Neural cell (in vitro differentiated cells): ENCODE measurements at regions not wholly inside any gene's neighbourhood (a gene's known extent, or its start where the extent isn't known, plus 50 kb on each side); places are given as distances from the start of the nearest gene placed in this dataset.

Experiments
- H2AFZ ChIP-seq: fragments of 200-600, 300-800 bp; sonication (generic), shearing (Covaris generic); 2 replicates; pipeline ENCODE4 v1.6.0; 2014; ENCODE audit warnings: low read depth, mild to moderate bottlenecking, antibody characterized with exemption, low read length, moderate library complexity
- H3F3A ChIP-seq: fragments of 200-600 bp; shearing (Covaris generic); 2 replicates; pipeline ENCODE4 v1.6.1; 2016; ENCODE audit warnings: mild to moderate bottlenecking, moderate library complexity, mixed read lengths, antibody characterized with exemption, low read length; ENCODE audit not compliant: insufficient read depth, poor library complexity, severe bottlenecking
- H3K27ac ChIP-seq: fragments of 200-600, 300-800 bp; sonication (generic), shearing (Covaris generic); 2 replicates; pipeline ENCODE4 v1.5.1; 2014; ENCODE audit warnings: mild to moderate bottlenecking, low read length, moderate library complexity
- H3K27me3 ChIP-seq: fragments of 300-800, 200-600 bp; sonication (generic), shearing (Covaris generic); 2 replicates; pipeline ENCODE4 v1.6.0; 2014; ENCODE audit warnings: mild to moderate bottlenecking, low read depth, low read length, moderate library complexity; ENCODE audit not compliant: insufficient read depth
- H3K36me3 ChIP-seq: fragments of 300-800, 200-600 bp; sonication (generic), shearing (Covaris generic); 2 replicates; pipeline ENCODE4 v1.5.1; 2014; ENCODE audit warnings: mild to moderate bottlenecking, antibody characterized with exemption, low read length, moderate library complexity; ENCODE audit not compliant: insufficient read depth
- H3K4me2 ChIP-seq: fragments of 300-800, 200-600 bp; sonication (generic), shearing (Covaris generic); 2 replicates; pipeline ENCODE4 v1.6.0; 2014; ENCODE audit warnings: mild to moderate bottlenecking, low read length
- H3K4me3 ChIP-seq: fragments of 300-800, 200-600 bp; sonication (generic), shearing (Covaris generic); 2 replicates; pipeline ENCODE4 v1.5.1; 2014; ENCODE audit warnings: mild to moderate bottlenecking, low read length, moderate library complexity
- H3K79me2 ChIP-seq: fragments of 200-600 bp; shearing (Covaris generic); replicated peaks from 2 replicates; pipeline ENCODE4 v1.6.0; 2014; ENCODE audit warnings: mild to moderate bottlenecking, low read length, moderate library complexity; ENCODE audit not compliant: insufficient read depth
- H3K9ac ChIP-seq: fragments of 300-800, 200-600 bp; sonication (generic), shearing (Covaris generic); 2 replicates; pipeline ENCODE4 v1.6.1; 2016; ENCODE audit warnings: mild to moderate bottlenecking, low read length, mixed read lengths
- H3K9me2 ChIP-seq: fragments of 200-600 bp; shearing (Covaris generic); 2 replicates; pipeline ENCODE4 v1.6.1; 2016; ENCODE audit warnings: mild to moderate bottlenecking, low read length, mixed read lengths; ENCODE audit not compliant: insufficient read depth
- H3K9me3 ChIP-seq: fragments of 200-600, 300-800 bp; sonication (generic), shearing (Covaris generic); 2 replicates; pipeline ENCODE4 v1.6.1; 2016; ENCODE audit warnings: mild to moderate bottlenecking, mixed run types, low read length, moderate library complexity, mixed read lengths
- H4K20me1 ChIP-seq: fragments of 200-600 bp; shearing (Covaris generic); 2 replicates; pipeline ENCODE4 v1.6.1; 2016; ENCODE audit warnings: mild to moderate bottlenecking, mixed run types; ENCODE audit not compliant: insufficient read depth
- EP300 ChIP-seq: fragments of 450-650 bp; conservative IDR thresholded peaks from 2 replicates; pipeline ENCODE4 v1.6.1; 2014; ENCODE audit warnings: antibody characterized with exemption, mild to moderate bottlenecking, moderate library complexity; ENCODE audit not compliant: poor library complexity, severe bottlenecking
- EZH2 ChIP-seq: fragments of 200-600, 300-800 bp; shearing (Covaris generic), sonication (generic); IDR thresholded peaks from 2 replicates; pipeline ENCODE4 v1.6.1; 2014; ENCODE audit warnings: antibody characterized with exemption, low read length, borderline replicate concordance, mild to moderate bottlenecking; ENCODE audit not compliant: insufficient read depth, poor library complexity, severe bottlenecking
- MXI1 ChIP-seq: fragments of 450-650 bp; conservative IDR thresholded peaks from 2 replicates; pipeline ENCODE4 v1.6.1; 2014; ENCODE audit warnings: antibody characterized with exemption, mild to moderate bottlenecking; ENCODE audit not compliant: poor library complexity, severe bottlenecking
- POLR2AphosphoS5 ChIP-seq: IDR thresholded peaks from 2 replicates; pipeline ENCODE4 v1.6.1; 2012
- RAD21 ChIP-seq: fragments of 450-650 bp; conservative IDR thresholded peaks from 2 replicates; pipeline ENCODE4 v1.6.1; 2014; ENCODE audit warnings: antibody characterized with exemption, mild to moderate bottlenecking, moderate library complexity
- SMC3 ChIP-seq: fragments of 450-650 bp; conservative IDR thresholded peaks from 2 replicates; pipeline ENCODE4 v1.6.1; 2014; ENCODE audit warnings: antibody characterized with exemption, mild to moderate bottlenecking, moderate library complexity; ENCODE audit not compliant: poor library complexity
- TAF1 ChIP-seq: IDR thresholded peaks from 2 replicates; pipeline ENCODE4 v1.6.1; 2012; ENCODE audit warnings: low read depth
- TF ChIP-seq, protein P1 (sequence below): fragments of 450-650 bp; IDR thresholded peaks from 2 replicates; pipeline ENCODE4 v1.5.1; 2014; ENCODE audit warnings: antibody characterized with exemption, mild to moderate bottlenecking, moderate library complexity; ENCODE audit not compliant: poor library complexity, severe bottlenecking
- TF ChIP-seq, protein P2 (sequence below): IDR thresholded peaks from 2 replicates; pipeline ENCODE4 v1.6.1; 2012; ENCODE audit warnings: borderline replicate concordance

DNA sequence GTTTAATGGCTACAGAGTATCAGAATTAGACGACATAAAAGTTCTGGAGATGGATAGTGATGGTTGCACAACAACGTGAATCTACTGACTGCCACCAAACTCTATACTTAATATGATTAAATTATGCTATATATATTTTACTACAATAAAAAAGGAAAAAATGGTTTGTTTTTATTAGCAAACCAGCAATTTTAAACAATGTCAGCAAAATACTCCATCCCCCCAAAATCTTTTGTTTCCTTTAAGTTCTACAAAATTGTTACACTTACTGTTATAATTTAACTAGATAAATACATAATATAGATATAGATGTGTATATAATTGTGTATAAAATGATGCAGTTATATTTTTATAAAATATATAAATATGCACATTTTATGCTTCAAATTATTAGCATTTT is 710.8 kb upstream of the UBE2E2 start:
- no peaks in the 10 kb centered on the region for H3K79me2 ChIP-seq
- no peak overlapping the region for H3K9ac ChIP-seq
- no peaks in the 10 kb centered on the region for H3K27me3 ChIP-seq
- TF ChIP-seq, protein P1, sequence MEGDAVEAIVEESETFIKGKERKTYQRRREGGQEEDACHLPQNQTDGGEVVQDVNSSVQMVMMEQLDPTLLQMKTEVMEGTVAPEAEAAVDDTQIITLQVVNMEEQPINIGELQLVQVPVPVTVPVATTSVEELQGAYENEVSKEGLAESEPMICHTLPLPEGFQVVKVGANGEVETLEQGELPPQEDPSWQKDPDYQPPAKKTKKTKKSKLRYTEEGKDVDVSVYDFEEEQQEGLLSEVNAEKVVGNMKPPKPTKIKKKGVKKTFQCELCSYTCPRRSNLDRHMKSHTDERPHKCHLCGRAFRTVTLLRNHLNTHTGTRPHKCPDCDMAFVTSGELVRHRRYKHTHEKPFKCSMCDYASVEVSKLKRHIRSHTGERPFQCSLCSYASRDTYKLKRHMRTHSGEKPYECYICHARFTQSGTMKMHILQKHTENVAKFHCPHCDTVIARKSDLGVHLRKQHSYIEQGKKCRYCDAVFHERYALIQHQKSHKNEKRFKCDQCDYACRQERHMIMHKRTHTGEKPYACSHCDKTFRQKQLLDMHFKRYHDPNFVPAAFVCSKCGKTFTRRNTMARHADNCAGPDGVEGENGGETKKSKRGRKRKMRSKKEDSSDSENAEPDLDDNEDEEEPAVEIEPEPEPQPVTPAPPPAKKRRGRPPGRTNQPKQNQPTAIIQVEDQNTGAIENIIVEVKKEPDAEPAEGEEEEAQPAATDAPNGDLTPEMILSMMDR: no peak
- TF ChIP-seq EZH2: no peak
- no peak for TF ChIP-seq SMC3
- TF ChIP-seq TAF1: no peak
- TF ChIP-seq RAD21: no peak
- TF ChIP-seq MXI1: no peak
- no peak for TF ChIP-seq POLR2AphosphoS5
- TF ChIP-seq, protein P2, sequence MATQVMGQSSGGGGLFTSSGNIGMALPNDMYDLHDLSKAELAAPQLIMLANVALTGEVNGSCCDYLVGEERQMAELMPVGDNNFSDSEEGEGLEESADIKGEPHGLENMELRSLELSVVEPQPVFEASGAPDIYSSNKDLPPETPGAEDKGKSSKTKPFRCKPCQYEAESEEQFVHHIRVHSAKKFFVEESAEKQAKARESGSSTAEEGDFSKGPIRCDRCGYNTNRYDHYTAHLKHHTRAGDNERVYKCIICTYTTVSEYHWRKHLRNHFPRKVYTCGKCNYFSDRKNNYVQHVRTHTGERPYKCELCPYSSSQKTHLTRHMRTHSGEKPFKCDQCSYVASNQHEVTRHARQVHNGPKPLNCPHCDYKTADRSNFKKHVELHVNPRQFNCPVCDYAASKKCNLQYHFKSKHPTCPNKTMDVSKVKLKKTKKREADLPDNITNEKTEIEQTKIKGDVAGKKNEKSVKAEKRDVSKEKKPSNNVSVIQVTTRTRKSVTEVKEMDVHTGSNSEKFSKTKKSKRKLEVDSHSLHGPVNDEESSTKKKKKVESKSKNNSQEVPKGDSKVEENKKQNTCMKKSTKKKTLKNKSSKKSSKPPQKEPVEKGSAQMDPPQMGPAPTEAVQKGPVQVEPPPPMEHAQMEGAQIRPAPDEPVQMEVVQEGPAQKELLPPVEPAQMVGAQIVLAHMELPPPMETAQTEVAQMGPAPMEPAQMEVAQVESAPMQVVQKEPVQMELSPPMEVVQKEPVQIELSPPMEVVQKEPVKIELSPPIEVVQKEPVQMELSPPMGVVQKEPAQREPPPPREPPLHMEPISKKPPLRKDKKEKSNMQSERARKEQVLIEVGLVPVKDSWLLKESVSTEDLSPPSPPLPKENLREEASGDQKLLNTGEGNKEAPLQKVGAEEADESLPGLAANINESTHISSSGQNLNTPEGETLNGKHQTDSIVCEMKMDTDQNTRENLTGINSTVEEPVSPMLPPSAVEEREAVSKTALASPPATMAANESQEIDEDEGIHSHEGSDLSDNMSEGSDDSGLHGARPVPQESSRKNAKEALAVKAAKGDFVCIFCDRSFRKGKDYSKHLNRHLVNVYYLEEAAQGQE: no peak
- TF ChIP-seq EP300: no peak
- no peaks in the 10 kb centered on the region for H3K36me3 ChIP-seq
- H2AFZ ChIP-seq: no peak overlapping the region
- no peaks in the 10 kb centered on the region for H3K9me3 ChIP-seq
- H3K27ac ChIP-seq: no peak overlapping the region
- H3K9me2 ChIP-seq: no peaks in the 10 kb centered on the region
- H3F3A ChIP-seq: no peaks in the 10 kb centered on the region
- no peak overlapping the region for H3K4me3 ChIP-seq
- H4K20me1 ChIP-seq: no peaks in the 10 kb centered on the region
- H3K4me2 ChIP-seq: no peak overlapping the region

DNA sequence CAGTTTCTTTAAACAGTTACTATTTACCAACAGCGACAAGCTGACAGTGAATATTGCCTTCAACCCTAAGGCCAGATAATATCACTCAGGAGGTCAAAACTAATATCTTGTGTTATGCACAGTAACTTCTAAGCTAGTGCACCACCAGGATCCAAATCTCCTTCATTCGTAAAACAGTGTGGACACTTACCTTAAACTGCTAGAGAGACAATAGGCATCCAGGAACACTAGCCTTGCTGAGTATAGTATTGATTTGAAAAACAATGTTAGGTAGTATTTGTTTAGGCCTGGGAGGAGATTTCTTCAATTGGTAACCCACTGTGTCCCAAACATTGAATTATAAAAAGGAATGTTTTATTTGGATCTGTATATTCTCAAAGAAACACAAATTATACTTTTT is 707.9 kb upstream of the UBE2E2 start:
- no peaks in the 10 kb centered on the region for H3K36me3 ChIP-seq
- H3K27me3 ChIP-seq: no peaks in the 10 kb centered on the region
- no peaks in the 10 kb centered on the region for H3K9me2 ChIP-seq
- H3K9ac ChIP-seq: no peak overlapping the region
- H3K27ac ChIP-seq: no peak overlapping the region
- TF ChIP-seq RAD21: no peak
- TF ChIP-seq, protein P1: no peak
- TF ChIP-seq EP300: no peak
- no peak for TF ChIP-seq TAF1
- TF ChIP-seq SMC3: no peak
- no peak for TF ChIP-seq MXI1
- no peak for TF ChIP-seq POLR2AphosphoS5
- TF ChIP-seq EZH2: no peak
- TF ChIP-seq, protein P2: no peak
- H3K9me3 ChIP-seq: no peaks in the 10 kb centered on the region
- H2AFZ ChIP-seq: no peak overlapping the region
- H3K4me3 ChIP-seq: no peak overlapping the region
- no peaks in the 10 kb centered on the region for H4K20me1 ChIP-seq
- H3F3A ChIP-seq: no peaks in the 10 kb centered on the region
- no peaks in the 10 kb centered on the region for H3K79me2 ChIP-seq
- H3K4me2 ChIP-seq: no peak overlapping the region
